Eye (tissue), 1 donor: ENCODE measurements at regions not wholly inside any gene's neighbourhood (a gene's known extent, or its start where the extent isn't known, plus 50 kb on each side); places are given as distances from the start of the nearest gene placed in this dataset.

Experiments used
- DNase-seq: peaks from one replicate; pipeline ENCODE4 v3.0.0-alpha.2; 2015

DNA sequence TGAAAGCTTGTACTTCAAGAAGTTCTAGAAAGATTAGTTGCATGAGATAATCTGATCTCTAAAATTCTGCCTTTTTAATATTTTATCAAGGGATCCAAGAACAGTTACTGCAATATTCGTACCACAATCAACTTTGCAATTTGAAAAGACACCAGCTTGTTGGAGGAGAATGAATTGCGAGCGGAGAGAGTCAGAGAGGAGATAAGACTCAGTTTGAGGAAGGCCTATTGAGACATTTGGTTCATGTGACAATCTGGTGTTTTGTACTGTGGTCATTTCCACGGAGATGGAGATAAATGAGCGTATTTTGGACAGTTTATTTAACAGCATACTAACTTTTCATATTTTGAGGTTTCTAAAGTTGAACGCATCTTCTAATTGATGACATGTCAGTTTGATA, 1276.0 kb downstream of the EFNB2 start:
- no peak for DNase-seq

DNA sequence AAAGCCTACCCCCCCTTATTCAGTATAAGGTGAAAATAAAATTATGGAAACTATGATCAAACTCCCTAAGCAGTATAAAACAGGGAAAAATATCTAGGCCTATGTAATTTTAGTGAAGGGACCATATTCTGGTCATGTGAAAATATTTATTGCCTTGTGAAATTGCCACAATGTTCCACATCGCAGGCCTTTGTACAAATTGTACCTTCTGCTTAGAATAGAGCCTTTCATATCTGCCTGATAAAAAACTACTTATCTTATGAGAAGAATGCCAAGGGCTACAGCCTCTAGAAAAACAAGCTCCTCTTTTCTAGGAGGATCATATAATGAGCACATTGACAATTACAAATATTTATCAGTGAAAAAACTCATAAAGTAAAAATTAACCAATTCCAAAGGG, 1280.0 kb downstream of the EFNB2 start:
- DNase-seq = no peak

DNA sequence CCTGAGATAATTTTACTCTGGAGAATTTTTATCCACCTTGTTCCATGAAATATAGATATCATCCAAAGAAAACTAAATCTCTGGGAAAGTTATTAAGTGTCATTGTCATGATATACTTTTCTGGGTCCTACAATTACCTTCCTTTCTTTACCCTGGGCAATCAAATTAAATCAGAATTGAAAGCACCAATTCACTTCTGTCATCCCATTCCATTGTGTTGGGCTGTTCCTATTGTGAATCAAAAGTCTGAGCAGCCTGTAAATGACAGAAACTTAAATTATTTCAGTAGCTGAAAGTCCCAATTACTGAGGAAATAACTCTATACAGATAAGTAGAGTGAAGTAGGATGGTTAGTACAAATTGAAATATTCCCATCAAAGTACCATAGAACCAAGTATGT, 1284.2 kb downstream of the EFNB2 start:
- peak; percentile 56 for DNase-seq

DNA sequence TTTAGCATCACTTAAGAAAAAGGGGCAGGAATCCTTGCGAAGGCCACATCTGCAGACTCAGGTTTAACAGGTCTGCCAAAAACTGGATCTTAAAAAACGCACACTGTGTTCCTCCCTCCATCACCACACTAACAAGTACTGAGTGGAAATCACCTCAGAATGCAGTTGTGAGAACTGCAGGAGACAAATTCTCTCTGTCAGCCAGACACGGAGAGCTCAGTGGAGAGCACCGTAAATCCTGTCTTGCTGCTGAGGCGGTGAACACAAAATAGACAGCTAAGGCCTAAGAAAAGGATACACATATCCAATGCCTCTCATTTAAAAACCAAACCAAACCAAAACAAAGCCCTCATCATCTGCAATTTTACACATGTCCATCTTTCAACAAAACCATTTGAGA, 1287.6 kb downstream of the EFNB2 start:
- no peak for DNase-seq

DNA sequence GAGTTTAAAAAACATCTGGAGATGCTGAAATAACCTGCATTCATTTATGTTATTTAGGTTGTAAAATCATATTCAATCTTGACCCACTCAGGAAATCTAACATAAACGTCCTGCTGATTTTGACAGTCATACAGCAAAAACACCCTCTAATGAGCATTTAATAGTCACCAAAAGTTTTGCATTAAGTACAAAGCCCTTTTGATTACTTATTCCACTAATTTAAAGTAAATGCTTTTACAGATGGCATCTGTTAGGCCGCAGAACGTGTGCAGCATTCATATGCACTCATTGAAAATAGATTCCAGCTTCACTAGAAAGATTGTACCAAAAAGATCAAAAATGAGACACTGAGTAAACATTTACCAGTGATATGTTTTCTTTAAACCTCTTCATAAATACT, 1295.1 kb downstream of the EFNB2 start:
- no peak for DNase-seq

DNA sequence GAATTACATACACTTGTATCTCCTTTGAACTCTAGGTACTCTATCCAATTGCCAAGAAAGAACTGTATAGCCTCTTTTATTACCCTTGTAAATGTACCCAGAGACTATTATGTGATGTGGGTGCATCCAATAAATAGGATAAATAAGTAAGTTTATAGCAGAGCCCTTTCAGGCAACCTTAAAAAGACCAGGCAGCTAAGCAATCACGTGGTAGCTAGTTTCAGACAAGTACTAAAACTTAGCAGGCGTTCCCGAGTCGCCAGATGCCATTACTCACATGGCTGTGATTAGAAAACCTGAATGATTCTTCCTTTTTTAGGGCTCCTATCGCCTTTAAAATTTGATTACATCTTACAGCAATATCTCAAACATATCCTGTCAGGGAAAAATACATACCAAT, 1303.0 kb downstream of the EFNB2 start:
- DNase-seq = no peak

DNA sequence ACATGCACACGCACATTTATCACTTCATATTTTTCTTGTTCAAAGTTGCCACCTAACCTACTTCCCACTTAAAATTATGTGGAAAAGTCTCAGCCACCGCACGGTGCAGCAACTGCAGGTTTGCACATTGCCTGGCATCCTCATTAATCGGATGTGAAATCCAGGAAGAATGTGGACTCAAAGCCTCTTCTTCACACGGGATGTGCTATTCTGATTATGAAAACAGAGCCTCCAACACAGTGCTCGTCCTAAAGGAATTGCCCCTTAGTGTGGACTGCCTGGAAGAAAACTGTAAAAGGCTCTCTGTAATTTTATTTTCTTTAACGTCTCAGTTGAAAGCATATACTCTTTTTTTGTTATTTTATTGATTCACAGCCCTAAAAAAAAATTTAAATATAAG, 1303.5 kb downstream of the EFNB2 start:
- no peak for DNase-seq

DNA sequence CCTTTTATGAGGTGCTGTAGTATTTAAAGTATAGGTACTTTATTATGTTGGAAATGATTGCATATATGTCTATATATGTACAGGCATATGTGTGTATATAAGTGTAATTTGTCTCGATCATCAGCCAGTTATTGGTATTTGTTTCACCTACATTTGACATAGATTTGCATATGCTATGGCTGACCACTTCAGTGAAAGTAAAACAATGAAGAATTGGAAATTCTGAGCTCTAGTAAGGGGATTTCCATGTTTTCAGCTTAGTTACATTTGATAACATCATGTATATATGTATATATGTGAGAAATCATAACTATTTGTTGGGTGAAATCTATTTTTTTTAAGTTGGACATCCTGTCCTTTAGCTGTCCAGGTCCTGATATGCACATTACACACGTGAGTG, 1303.9 kb downstream of the EFNB2 start:
- DNase-seq = no peak

DNA sequence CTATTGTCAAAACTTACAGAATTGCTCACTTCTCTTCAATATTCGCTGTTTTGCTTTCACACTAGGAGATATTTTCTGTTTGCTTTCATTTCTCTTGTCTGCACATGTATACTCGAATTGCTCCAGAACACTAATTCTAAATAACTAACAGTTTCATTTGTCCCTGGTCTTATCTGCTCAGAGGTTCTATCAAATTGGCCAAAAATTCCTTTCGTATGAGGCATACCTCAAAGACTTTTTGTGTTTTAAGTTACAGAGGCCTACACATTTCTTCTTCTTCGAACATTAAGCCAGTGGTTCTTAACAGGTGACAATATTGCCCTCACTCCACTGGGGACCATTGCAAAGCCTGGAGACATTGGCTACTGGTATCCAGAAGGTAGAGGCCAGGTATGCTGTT, 1314.6 kb downstream of the EFNB2 start:
- no peak for DNase-seq

DNA sequence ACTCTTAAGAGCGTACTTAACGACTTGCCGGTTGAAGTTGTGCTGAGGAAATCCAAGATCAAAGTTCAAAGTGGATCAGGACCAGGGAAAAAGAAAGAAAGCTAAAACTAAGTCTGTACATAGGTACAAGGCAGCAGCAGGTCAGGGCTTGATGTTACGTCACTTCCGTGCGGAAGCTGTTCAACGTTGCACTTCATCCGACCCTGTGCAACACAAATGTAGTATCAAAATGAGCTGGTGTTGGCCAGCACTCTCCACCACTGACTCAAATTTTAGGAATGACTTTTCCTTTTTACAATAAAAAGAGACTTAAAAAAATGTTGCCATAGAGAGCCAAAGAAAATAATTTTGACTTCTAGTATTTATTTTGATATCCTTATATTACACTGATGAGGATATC, 1315.4 kb downstream of the EFNB2 start:
- DNase-seq = no peak

DNA sequence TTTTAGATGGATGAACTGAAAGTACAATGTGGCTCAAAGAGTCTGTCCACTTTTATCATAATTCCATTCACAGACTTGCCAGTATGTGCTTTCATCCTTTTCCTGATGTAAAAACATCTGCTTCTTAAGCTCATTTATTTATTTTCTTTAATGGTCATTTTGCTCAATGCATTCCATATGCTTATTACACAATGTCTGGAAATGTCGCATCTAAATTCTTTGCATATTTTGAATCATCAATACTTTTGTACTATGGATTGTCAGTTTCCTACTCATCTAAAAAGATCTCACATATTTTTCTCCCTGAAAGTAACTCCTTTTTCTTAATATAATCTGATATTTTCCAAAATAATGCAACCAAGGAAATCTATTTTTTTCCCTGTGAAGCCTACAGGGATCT, 1315.8 kb downstream of the EFNB2 start:
- no peak for DNase-seq

DNA sequence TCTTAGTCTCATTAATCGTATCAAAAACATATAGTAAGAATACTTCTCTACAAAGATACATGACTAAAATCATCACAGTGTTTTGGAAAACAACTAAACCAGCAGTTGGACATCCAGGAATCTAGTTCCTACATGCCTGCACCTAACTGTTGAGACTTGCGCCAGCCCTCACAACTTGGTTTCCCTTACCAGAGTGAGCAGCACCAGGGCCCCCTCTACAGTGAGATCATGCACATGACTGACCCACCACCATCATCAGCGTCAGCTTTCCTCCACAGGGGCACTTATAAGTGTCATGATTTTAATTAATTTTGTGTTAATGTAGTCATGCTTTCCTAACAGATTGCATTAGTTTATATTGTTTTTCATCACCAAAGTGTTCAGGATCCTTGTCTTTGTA, 1322.0 kb downstream of the EFNB2 start:
- DNase-seq = no peak

DNA sequence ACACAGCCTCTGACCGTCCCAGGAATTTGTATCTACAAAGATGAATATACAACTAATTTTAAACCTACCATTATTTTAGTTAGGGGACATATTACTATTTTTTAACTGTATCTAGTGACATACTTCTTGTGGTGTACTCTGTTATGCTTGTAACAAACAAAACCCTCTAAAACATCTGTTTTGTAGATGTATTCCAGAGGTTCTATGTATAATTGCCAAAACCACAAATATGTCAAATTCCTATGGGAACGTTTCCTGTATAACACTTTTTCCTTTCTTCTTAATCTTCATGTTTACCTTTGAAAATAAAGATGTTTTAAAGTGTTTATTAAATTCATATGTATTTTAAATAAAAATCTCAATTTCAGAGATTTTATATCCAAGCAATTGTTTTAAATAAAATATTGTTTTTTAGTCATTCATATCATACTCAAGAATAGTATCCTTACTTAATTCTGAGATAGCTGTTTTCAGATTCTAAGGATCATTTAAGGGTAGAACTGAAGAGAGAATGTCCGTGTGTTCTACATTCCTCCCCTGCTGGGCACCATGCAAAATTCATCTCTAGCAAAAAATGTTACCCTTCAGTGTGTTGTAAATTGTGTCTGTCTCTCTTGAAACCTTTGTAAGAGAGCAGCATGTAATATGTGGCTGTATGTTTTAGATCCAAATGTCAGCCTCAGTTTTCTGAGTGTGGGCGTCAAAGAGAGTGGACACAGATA, 1327.7 kb downstream of the EFNB2 start:
- DNase-seq = peak; percentile 14

DNA sequence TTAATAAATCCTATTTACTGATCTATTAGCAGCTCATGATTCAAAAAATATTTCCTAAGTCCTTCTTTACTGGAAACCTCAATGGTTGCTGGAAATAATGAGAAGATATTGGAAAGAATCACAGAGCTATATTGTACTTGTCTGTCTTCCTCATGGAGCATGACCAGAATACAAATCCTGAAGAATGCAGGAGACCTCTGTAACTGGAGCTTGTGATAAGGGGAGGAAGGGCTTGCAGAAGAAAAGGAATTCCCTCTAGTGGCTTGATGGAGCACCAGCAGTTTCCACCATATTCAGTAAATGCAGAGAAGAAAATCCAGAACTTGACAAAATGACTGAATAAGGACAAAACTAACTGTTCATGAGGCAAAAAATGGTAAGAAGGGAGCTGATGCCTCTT, 1333.1 kb downstream of the EFNB2 start:
- peak; percentile 31 for DNase-seq

DNA sequence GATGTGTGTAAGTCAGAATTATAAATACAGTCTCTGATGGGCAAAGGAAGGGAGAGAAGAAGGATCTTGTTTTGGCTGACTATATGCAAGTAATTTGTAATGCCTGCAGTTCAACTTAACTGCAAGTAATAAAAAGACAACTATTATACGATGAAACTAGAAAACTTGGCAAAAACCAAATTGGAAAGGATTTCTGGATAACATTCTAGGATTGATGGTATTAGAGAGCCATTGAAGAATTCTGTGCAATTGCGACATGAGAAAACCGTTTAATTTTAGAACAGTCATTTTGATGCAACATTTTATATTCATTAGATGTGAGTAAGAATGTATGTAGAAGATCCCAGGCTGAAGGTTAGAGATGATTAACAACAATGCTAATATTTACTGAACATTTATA, 1334.1 kb downstream of the EFNB2 start:
- DNase-seq = no peak

DNA sequence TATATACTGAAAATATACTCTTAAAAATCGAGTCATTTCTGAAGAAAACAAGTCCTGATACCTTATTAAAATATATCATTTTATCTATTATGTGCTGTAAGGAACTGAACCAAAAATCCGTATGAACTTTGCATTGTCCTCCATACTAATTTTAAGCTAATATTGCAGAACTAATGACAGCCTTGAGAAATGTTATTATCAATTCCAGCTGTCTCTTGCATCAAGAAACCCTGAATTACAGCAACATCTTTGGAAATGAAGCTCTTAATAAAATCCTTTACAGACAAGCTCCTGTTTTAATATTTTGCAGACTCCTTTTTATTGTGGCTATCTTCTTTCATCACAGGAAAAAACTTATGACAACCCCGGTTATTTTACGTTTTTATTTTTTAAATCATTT, 1335.3 kb downstream of the EFNB2 start:
- no peak for DNase-seq

DNA sequence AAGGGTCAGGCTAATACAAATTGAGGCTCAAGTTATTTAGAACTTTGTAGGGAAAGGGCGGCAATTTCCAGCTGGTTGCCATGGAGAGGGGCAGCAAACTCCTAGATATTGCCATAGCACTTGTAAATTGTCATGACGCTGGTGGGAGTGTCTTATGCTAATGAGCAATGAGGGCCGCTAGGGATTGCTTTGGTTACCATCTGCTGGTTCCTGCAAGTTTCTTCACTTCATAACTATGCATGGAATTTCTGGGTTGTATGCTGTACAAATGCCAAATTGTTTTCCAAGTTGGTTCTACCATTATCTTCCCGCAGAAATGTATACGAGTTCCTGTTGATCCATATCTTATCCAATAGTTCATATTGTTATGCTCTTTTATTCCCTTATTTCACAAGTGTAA, 1339.4 kb downstream of the EFNB2 start:
- DNase-seq = no peak

DNA sequence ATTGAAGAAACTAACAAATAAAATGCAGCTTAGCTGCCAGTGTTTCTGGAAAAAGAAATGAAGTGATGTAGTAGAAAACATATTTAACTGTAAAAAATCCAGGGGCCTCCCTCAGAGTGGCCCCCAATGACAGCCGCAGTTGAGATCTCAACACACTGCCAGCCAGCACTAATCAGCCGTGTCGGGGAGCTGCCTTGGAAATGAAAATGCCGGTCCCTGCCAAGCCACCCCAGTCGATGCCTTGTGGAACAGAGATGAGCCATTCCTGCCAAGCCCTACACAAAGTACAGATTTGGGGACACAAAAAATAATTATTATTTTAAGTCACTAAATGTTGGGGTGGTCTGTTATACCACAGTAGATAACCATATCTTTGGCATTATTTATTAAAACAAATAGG, 1342.4 kb downstream of the EFNB2 start:
- DNase-seq = no peak

DNA sequence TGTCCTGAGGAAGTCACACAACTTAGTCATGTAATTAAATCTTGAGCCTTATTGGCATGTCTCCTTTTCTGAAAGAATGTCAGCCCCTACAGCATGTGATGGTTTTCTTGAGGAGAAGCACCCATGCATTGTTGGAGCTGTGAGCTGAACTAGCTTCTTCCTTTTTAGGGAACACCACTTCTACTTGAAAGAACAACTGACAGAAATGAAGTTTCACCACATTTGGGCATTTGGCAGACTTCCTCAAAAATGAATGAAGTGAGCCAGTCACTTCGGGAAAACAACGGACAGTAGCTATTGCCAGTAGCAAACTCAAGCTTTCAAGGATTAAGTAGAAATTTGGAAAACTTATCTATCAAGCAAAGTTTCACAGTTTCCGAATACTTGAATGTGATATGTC, 1351.3 kb downstream of the EFNB2 start:
- no peak for DNase-seq

DNA sequence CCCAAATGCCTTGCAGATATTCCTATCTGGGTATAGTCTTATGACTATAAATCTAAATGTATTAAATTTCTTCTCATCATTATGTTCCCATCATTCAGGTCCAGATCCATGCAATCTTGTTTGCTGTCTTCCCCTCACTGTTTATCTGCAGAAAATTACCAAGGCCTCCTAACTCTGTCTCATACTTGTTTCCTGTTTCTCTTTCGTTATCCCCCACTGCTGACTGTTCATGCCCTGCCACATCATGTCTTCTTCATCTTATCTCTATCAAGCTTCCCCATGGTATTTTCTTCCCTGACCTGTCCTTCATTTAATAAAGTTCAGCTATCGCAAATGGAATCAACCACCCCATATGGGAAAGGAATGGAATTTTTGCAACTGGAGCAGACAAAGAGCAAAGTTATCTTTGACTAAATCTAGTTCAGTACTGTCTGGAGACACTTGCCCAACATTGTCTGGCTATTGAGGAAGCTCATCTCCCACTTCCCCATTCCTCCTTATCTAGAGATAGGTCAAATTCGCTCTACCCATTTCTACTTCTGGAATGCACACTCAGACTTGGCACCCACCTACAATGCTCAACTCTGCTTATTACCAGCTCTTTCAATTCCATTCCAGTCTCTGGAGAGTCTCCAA, 1358.1 kb downstream of the EFNB2 start:
- DNase-seq = no peak

DNA sequence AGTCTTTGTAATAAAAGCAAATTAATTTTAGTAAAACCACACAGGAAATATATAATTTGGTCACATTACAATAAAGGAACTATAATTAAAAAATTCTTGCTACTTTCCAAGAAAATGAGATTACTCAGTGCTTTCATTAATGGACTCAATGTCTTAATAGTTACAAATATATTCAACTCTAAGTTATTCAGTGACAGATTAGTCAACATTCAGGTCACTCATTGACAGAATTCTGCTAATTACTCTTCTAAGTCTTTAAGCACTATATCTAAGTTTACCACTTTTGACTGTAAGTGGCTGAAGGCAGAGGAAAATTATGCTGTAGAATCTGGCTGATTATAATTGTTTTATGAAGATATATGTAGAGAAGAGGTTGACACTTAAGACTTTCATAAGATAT, 1365.0 kb downstream of the EFNB2 start:
- DNase-seq = no peak

DNA sequence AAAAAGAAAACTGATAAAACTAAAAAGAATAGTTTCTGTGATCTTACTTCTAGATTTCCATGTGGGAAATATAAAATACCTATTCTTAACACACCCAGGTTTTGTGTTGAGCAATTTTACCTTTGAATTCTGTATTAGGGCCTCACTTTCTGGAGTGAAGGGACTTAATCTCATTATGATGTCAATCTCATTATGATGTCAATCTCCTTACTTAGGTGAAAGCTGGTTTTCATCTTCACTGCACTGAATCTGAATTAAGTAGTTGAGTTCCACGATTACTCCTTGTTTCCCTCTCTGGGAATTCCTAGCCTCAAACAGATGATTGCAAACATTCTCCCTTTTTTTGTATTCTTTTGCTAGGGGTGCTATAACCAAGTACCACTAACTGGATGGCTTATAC, 1367.2 kb downstream of the EFNB2 start:
- no peak for DNase-seq

DNA sequence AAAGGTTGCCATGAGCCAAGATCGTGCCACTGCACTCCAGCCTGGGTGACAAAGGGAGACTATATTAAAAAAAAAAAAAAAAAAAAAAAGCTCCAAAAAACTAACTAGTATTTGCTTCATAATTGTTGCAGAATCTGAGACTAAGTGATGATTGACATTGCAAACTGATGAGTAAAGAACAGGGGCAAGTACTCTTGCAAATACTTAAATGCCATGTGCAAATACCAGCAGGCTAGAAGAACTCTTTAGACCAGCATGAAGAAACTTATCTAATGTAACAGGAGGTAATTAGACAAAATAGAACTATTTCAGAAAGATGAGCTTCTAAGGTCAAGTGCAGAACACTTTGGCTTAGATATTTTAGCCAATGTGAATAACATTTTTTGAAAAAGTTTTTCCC, 1368.1 kb downstream of the EFNB2 start:
- DNase-seq = no peak

DNA sequence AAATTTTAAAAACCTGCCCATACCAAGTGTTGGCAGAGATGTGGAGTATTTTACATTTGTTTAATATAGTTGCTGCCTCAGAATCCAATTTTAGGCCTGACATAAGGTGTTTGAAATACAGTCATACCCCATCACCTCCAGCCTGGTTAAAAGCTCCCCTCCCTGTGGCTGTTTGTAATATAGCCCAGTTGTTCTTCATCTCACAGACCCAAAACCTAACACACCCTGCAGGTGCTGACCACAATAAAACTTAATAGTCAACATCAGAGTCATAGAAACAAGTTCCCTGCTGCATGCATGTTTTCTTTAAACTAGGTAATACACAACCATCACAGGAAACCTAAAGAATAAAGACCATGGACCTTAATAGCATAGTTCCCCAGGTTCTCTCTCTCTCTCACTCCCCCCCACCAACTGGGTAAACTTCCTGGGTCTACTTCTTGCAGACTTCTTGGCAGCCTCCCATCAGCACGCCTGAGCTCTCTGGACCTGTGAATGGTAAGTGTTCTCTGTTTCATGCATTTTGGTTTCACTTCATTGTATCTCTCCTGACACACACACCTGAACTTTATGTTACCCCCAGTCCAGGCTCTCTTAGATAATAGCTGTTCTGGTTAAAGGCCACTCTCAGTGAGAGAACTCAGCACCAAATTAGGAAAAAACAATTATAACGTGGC, 1369.9 kb downstream of the EFNB2 start:
- DNase-seq = no peak

DNA sequence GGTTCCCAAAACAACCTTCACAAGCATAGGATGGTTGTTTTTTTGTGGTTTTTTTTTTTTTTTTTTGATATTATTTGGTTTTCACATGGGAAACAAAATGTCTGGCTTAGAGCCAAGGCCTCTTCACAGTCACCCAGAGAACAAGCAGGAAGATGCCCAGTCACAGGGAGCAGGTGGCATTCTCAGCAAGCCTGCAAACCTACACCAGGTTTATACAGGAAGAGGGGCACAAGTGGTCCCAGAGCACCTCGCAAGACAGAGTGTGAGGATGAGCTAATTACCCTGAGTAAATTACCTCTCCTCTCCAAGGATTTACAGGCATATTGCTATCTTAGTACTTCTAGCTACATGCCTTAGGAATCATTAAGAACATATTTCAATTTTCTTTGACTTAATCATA, 1375.6 kb downstream of the EFNB2 start:
- no peak for DNase-seq
